Activated CD8-positive, alpha-beta T cell treated with anti-CD3 and anti-CD28 coated beads for 36 hours (primary cell): ENCODE measurements at regions not wholly inside any gene's neighbourhood (a gene's known extent, or its start where the extent isn't known, plus 50 kb on each side); places are given as distances from the start of the nearest gene placed in this dataset.

Experiments
- ATAC-seq: fragments of 200-7000 bp; cut with Tn5 transposase; one replicate; pipeline ENCODE4 v1.10.0; 2021; ENCODE audit warnings: mild to moderate bottlenecking, moderate library complexity
- CTCF ChIA-PET: fragments of 350-600 bp; sonication (Branson Sonifier 250); formaldehyde crosslinking; loops from one replicate; lab custom pipeline; 2021; ENCODE audit warnings: antibody characterized with exemption; lab: Charles Lee
- POLR2A ChIA-PET: fragments of 350-600 bp; sonication (Branson Sonifier 250); formaldehyde crosslinking; loops from one replicate; lab custom pipeline; 2021; ENCODE audit warnings: antibody characterized with exemption; lab: Charles Lee
- DNase-seq: peaks from one replicate; pipeline ENCODE4 v3.0.0-alpha.2; 2020
- H3K27ac Mint-ChIP-seq: one replicate; pipeline ENCODE4 v1.8.0; 2021; ENCODE audit warnings: mild to moderate bottlenecking, mixed read lengths
- H3K27me3 Mint-ChIP-seq: one replicate; pipeline ENCODE4 v1.8.0; 2021; ENCODE audit warnings: mixed read lengths
- H3K36me3 Mint-ChIP-seq: one replicate; pipeline ENCODE4 v1.8.0; 2021; ENCODE audit warnings: low read depth, mixed read lengths
- H3K4me1 Mint-ChIP-seq: one replicate; pipeline ENCODE4 v1.8.0; 2021; ENCODE audit warnings: low read depth, mixed read lengths
- H3K4me3 Mint-ChIP-seq: one replicate; pipeline ENCODE4 v1.8.0; 2021; ENCODE audit warnings: mild to moderate bottlenecking, moderate library complexity, mixed read lengths
- H3K9me3 Mint-ChIP-seq: one replicate; pipeline ENCODE4 v1.8.0; 2021; ENCODE audit warnings: mixed read lengths
- CTCF ChIP-seq: fragments of 200-600 bp; IDR thresholded peaks from one replicate; pipeline ENCODE4 v1.8.0; 2022; ENCODE audit warnings: antibody characterized with exemption, mild to moderate bottlenecking
- intact Hi-C: fragments of 100-400 bp; cut with micrococcal nuclease; formaldehyde crosslinking; loops from one replicate; pipeline ENCODE4 v1.10.0; 2022

GRCh38 chr18:24875777-24876176, 415.3 kb downstream of the HRH4 start:
- ATAC-seq: no peak
- Mint-ChIP-seq H3K27ac (no peak overlapping the region), H3K4me1 (no peaks in the 10 kb centered on the region), H3K27me3 (peaks cover 4% of the 10 kb centered on the region), H3K9me3 (peaks cover 2% of the 10 kb centered on the region), H3K4me3 (no peak overlapping the region), H3K36me3 (no peaks in the 10 kb centered on the region)
- no peak for TF ChIP-seq CTCF
- intact Hi-C loops: no loop called here
- DNase-seq: no peak
- ChIA-PET CTCF (no interaction called here), POLR2A (no interaction called here)

- DNase-seq (no peak), ATAC-seq (no peak)
- Mint-ChIP-seq H3K4me3 (no peak overlapping the region), H3K36me3 (no peaks in the 10 kb centered on the region), H3K4me1 (no peaks in the 10 kb centered on the region), H3K27me3 (peaks cover 2% of the 10 kb centered on the region), H3K27ac (no peak overlapping the region), H3K9me3 (peaks cover 2% of the 10 kb centered on the region)
- CTCF ChIA-PET: no interaction called here
- no peak for TF ChIP-seq CTCF
- POLR2A ChIA-PET: no interaction called here
- intact Hi-C loops: no loop called here
These were observed 415.8 kb downstream of the HRH4 start for GRCh38 chr18:24876266-24876665.

- TF ChIP-seq CTCF: no peak
- Mint-ChIP-seq H3K9me3 (peaks cover 2% of the 10 kb centered on the region), H3K36me3 (no peaks in the 10 kb centered on the region), H3K27ac (no peak overlapping the region), H3K4me3 (no peak overlapping the region), H3K4me1 (no peaks in the 10 kb centered on the region), H3K27me3 (peaks cover 2% of the 10 kb centered on the region)
- POLR2A ChIA-PET: no interaction called here
- DNase-seq (no peak), ATAC-seq (no peak)
- CTCF ChIA-PET: no interaction called here
- intact Hi-C loops: no loop called here
These were observed 416.6 kb downstream of the HRH4 start for GRCh38 chr18:24877066-24877465.

GRCh38 chr18:24877546-24877945, 417.1 kb downstream of the HRH4 start:
- no peak overlapping the region for H3K27ac Mint-ChIP-seq
- H3K9me3 Mint-ChIP-seq: peaks cover 2% of the 10 kb centered on the region
- intact Hi-C loops: no loop called here
- no peaks in the 10 kb centered on the region for H3K36me3 Mint-ChIP-seq
- CTCF ChIA-PET: no interaction called here
- no peaks in the 10 kb centered on the region for H3K4me1 Mint-ChIP-seq
- POLR2A ChIA-PET: no interaction called here
- ATAC-seq (no peak), DNase-seq (no peak)
- no peak for TF ChIP-seq CTCF
- H3K27me3 Mint-ChIP-seq: peaks cover 2% of the 10 kb centered on the region
- no peak overlapping the region for H3K4me3 Mint-ChIP-seq

GRCh38 chr18:24878289-24878688, 417.9 kb downstream of the HRH4 start:
- no peak for TF ChIP-seq CTCF
- ChIA-PET POLR2A (no interaction called here), CTCF (no interaction called here)
- H3K27me3 Mint-ChIP-seq: peaks cover 2% of the 10 kb centered on the region
- intact Hi-C loops: no loop called here
- H3K4me1 Mint-ChIP-seq: no peaks in the 10 kb centered on the region
- H3K4me3 Mint-ChIP-seq: no peak overlapping the region
- H3K36me3 Mint-ChIP-seq: no peaks in the 10 kb centered on the region
- DNase-seq (no peak), ATAC-seq (no peak)
- H3K9me3 Mint-ChIP-seq: peaks cover 2% of the 10 kb centered on the region
- no peak overlapping the region for H3K27ac Mint-ChIP-seq
